Cardiac muscle cell (in vitro differentiated cells and primary cell): ENCODE measurements at regions not wholly inside any gene's neighbourhood (a gene's known extent, or its start where the extent isn't known, plus 50 kb on each side); places are given as distances from the start of the nearest gene placed in this dataset.

Experiments used
- DNase-seq, 2 donors: peaks; one replicate each; pipeline versions ENCODE4 v3.0.0 to v3.0.0-alpha.2; 2010 to 2017; ENCODE audit warnings: low read depth in 1 of 2, low spot score in 1 of 2
- H3K27ac ChIP-seq: fragments of 200-600 bp; sonication (generic); 2 replicates; pipeline ENCODE4 v1.5.1; 2016
- H3K27me3 ChIP-seq: fragments of 200-600 bp; sonication (generic); 2 replicates; pipeline ENCODE4 v1.6.0; 2016; ENCODE audit warnings: control low read depth
- H3K36me3 ChIP-seq: fragments of 200-600 bp; sonication (generic); 2 replicates; pipeline ENCODE4 v1.5.1; 2016; ENCODE audit warnings: control low read depth
- H3K4me1 ChIP-seq: fragments of 200-600 bp; sonication (generic); 2 replicates; pipeline ENCODE4 v1.8.1; 2017; ENCODE audit warnings: low read depth, mild to moderate bottlenecking, mixed run types
- H3K4me3 ChIP-seq: fragments of 200-600 bp; sonication (generic); 2 replicates; pipeline ENCODE4 v1.5.1; 2016; ENCODE audit warnings: mild to moderate bottlenecking
- H3K9me3 ChIP-seq: fragments of 200-600 bp; sonication (generic); 2 replicates; pipeline ENCODE4 v1.5.1; 2017; ENCODE audit warnings: low read depth, mild to moderate bottlenecking, control low read depth
- CTCF ChIP-seq: IDR thresholded peaks from 2 replicates; pipeline ENCODE4 v1.5.1; 2012; ENCODE audit warnings: low read depth, mild to moderate bottlenecking, low read length

GRCh38 chr10:4456279-4456678 lies 369.7 kb upstream of the AKR1E2 start:
- DNase-seq = no peak
- Histone ChIP-seq H3K4me3 (no peak overlapping the region), H3K27ac (no peak overlapping the region), H3K27me3 (no peaks in the 10 kb centered on the region), H3K9me3 (no peaks in the 10 kb centered on the region), H3K4me1 (peaks cover 7% of the 10 kb centered on the region), H3K36me3 (no peaks in the 10 kb centered on the region)
- no peak for TF ChIP-seq CTCF

- no peak for TF ChIP-seq CTCF
- H3K4me1 ChIP-seq = peaks cover 7% of the 10 kb centered on the region
- no peaks in the 10 kb centered on the region for H3K9me3 ChIP-seq
- no peak for DNase-seq
- no peak overlapping the region for H3K27ac ChIP-seq
- H3K36me3 ChIP-seq = no peaks in the 10 kb centered on the region
- no peak overlapping the region for H3K4me3 ChIP-seq
- no peaks in the 10 kb centered on the region for H3K27me3 ChIP-seq
Measured at GRCh38 chr10:4453950-4454349, 372.1 kb upstream of the AKR1E2 start.

GRCh38 chr10:4453276-4453675 lies 372.7 kb upstream of the AKR1E2 start:
- Histone ChIP-seq H3K4me3 (no peak overlapping the region), H3K27me3 (no peaks in the 10 kb centered on the region), H3K27ac (no peak overlapping the region), H3K9me3 (no peaks in the 10 kb centered on the region), H3K4me1 (peaks cover 7% of the 10 kb centered on the region), H3K36me3 (no peaks in the 10 kb centered on the region)
- TF ChIP-seq CTCF = no peak
- DNase-seq = peak in 1 of 2 donors; percentile 24

- DNase-seq = peak in 1 of 2 donors; percentile 85
- Histone ChIP-seq H3K36me3 (no peaks in the 10 kb centered on the region), H3K27ac (no peak overlapping the region), H3K4me1 (peaks cover 7% of the 10 kb centered on the region), H3K27me3 (no peaks in the 10 kb centered on the region), H3K4me3 (no peak overlapping the region), H3K9me3 (no peaks in the 10 kb centered on the region)
- TF ChIP-seq CTCF = no peak
Measured at GRCh38 chr10:4450981-4451908, 374.8 kb upstream of the AKR1E2 start.

GRCh38 chr10:4450169-4450568 lies 375.8 kb upstream of the AKR1E2 start:
- Histone ChIP-seq H3K36me3 (no peaks in the 10 kb centered on the region), H3K4me1 (peaks cover 7% of the 10 kb centered on the region), H3K27me3 (no peaks in the 10 kb centered on the region), H3K9me3 (no peaks in the 10 kb centered on the region), H3K4me3 (no peak overlapping the region), H3K27ac (no peak overlapping the region)
- TF ChIP-seq CTCF = no peak
- DNase-seq = no peak
